ENCODE measurements at regions not wholly inside any gene's neighbourhood (a gene's known extent, or its start where the extent isn't known, plus 50 kb on each side); places are given as distances from the start of the nearest gene placed in this dataset.

DNA sequence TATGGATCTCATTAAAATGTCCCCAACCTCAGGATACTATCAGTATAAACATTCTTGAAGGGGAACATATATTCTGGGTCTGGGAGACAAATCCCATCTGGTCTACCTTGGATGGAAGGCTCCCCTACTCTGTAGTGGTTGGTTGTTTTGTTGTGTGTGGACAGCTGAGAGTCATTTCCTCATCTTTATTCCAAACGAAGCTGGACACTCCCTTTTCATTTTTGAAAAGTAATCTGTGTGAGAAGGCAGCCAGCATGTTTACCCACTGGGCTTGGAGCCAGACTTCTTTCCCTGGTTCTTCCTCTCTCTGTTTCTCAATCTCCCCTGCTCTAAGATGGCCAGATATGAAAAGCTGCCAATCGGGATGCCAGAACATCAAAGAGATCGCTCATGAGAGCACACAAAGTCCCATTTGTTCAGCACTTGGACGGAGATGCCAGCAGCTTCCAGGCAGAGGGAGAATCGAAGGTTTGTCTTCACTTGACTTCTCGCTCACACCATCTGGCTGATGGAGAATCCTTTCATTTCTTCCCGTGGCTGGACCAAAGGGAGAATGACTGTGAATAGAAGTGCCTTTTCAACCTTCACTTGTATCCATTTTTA lies 108.1 kb upstream of the AGR3 start (continued):
- TF ChIP-seq ZNF451 (CRISPR knock-in tag; IDR thresholded peaks at IDR 0.05) (0 out of 2 replicates have a peak, but pooled peaks have one; percentile 57), ZNF335 (CRISPR knock-in tag; IDR thresholded peaks at IDR 0.05) (0 out of 2 replicates have a peak, but pooled peaks have one; percentile 42), ZNF782 (CRISPR knock-in tag; IDR thresholded peaks at IDR 0.05; ENCODE audit: borderline replicate concordance) (no peak), ZBTB37 (CRISPR knock-in tag; IDR thresholded peaks at IDR 0.05) (no peak; the same call in 1 of the 2 replicates), KDM1A (CRISPR knock-in tag; IDR thresholded peaks at IDR 0.05) (peak; percentile 91), ZNF558 (CRISPR knock-in tag; IDR thresholded peaks at IDR 0.05; ENCODE audit: borderline replicate concordance) (no peak), ZNF816 (CRISPR knock-in tag; IDR thresholded peaks at IDR 0.05; ENCODE audit: borderline replicate concordance) (peak; percentile 71; the same call in 1 of the 2 replicates), ETS1 (CRISPR knock-in tag; IDR thresholded peaks at IDR 0.05) (no peak), CHD2 (IDR thresholded peaks at IDR 0.05; ENCODE audit: low read depth, low read length) (no peak), ZNF577 (CRISPR knock-in tag; IDR thresholded peaks at IDR 0.05; ENCODE audit: borderline replicate concordance, low read depth) (no peak), ZNF780A (CRISPR knock-in tag; IDR thresholded peaks at IDR 0.05) (no peak), POLR2AphosphoS5 (IDR thresholded peaks at IDR 0.05; ENCODE audit: low read depth, low read length) (peak; percentile 14; the same call in 1 of the 2 replicates), ZNF672 (CRISPR knock-in tag; IDR thresholded peaks at IDR 0.05) (no peak), AHR (CRISPR knock-in tag; IDR thresholded peaks at IDR 0.05) (0 out of 2 replicates have a peak, but pooled peaks have one; percentile 28), KDM5A (IDR thresholded peaks at IDR 0.05; ENCODE audit: borderline replicate concordance, low read length) (peak; percentile 19; the same call in 1 of the 2 replicates), RXRA (CRISPR knock-in tag; IDR thresholded peaks at IDR 0.05) (peak; percentile 87; the same call in 1 of the 2 replicates), GLI4 (CRISPR knock-in tag; IDR thresholded peaks at IDR 0.05; ENCODE audit: borderline replicate concordance) (no peak), RFXANK (CRISPR knock-in tag; IDR thresholded peaks at IDR 0.05) (peak; percentile 82; the same call in 1 of the 2 replicates), PTBP1 (IDR thresholded peaks at IDR 0.05; ENCODE audit: low read depth, low read length, poor library complexity, severe bottlenecking) (no peak)
- TF ChIP-seq, protein P1, sequence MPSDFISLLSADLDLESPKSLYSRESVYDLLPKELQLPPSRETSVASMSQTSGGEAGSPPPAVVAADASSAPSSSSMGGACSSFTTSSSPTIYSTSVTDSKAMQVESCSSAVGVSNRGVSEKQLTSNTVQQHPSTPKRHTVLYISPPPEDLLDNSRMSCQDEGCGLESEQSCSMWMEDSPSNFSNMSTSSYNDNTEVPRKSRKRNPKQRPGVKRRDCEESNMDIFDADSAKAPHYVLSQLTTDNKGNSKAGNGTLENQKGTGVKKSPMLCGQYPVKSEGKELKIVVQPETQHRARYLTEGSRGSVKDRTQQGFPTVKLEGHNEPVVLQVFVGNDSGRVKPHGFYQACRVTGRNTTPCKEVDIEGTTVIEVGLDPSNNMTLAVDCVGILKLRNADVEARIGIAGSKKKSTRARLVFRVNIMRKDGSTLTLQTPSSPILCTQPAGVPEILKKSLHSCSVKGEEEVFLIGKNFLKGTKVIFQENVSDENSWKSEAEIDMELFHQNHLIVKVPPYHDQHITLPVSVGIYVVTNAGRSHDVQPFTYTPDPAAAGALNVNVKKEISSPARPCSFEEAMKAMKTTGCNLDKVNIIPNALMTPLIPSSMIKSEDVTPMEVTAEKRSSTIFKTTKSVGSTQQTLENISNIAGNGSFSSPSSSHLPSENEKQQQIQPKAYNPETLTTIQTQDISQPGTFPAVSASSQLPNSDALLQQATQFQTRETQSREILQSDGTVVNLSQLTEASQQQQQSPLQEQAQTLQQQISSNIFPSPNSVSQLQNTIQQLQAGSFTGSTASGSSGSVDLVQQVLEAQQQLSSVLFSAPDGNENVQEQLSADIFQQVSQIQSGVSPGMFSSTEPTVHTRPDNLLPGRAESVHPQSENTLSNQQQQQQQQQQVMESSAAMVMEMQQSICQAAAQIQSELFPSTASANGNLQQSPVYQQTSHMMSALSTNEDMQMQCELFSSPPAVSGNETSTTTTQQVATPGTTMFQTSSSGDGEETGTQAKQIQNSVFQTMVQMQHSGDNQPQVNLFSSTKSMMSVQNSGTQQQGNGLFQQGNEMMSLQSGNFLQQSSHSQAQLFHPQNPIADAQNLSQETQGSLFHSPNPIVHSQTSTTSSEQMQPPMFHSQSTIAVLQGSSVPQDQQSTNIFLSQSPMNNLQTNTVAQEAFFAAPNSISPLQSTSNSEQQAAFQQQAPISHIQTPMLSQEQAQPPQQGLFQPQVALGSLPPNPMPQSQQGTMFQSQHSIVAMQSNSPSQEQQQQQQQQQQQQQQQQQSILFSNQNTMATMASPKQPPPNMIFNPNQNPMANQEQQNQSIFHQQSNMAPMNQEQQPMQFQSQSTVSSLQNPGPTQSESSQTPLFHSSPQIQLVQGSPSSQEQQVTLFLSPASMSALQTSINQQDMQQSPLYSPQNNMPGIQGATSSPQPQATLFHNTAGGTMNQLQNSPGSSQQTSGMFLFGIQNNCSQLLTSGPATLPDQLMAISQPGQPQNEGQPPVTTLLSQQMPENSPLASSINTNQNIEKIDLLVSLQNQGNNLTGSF (CRISPR knock-in tag; IDR thresholded peaks at IDR 0.05) = no peak

All from HepG2 (cell line).